ENCODE measurements at regions not wholly inside any gene's neighbourhood (a gene's known extent, or its start where the extent isn't known, plus 50 kb on each side); places are given as distances from the start of the nearest gene placed in this dataset.

GRCh38 chr4:138672393-138672976 lies 343.1 kb upstream of the NOCT start:
- TF ChIP-seq CTCF (optimal IDR thresholded peaks at IDR 0.05 in 1 of 3, IDR thresholded peaks at IDR 0.05 in 1 of 3, conservative IDR thresholded peaks at IDR 0.05 in 1 of 3; ENCODE audit: extremely low read depth in 1 of 3, insufficient read depth in 2 of 3, low read length in 3 of 3) (no peak), EZH2 (IDR thresholded peaks at IDR 0.05; ENCODE audit: low read length) (no peak)
